ENCODE measurements at regions not wholly inside any gene's neighbourhood (a gene's known extent, or its start where the extent isn't known, plus 50 kb on each side); places are given as distances from the start of the nearest gene placed in this dataset.
"Not testable (repeated sequence)": the region's sequence is repeated elsewhere in the genome, so short reads cannot be mapped to it uniquely, and the experiment has no call there.

DNA sequence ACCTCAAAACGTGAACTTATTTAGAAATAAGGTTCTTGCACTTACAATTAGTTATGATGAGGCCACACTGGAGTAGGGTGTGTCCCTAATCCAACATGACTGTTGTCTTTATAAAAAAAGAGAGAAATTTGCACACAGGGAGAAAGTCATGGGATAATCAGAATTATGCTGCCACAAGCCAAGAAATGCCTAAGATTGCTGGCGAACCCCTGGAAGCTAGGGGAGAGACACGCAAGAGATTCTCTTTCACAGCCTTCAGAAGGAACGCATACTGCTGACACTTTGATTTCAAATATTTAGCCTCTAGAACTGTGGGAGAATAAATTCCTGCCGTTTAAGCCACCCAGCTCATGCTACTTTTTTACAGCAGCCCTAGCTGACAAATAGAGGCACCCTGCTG, 138.3 kb downstream of the CCDC71L start:
- no peak for DNase-seq

DNA sequence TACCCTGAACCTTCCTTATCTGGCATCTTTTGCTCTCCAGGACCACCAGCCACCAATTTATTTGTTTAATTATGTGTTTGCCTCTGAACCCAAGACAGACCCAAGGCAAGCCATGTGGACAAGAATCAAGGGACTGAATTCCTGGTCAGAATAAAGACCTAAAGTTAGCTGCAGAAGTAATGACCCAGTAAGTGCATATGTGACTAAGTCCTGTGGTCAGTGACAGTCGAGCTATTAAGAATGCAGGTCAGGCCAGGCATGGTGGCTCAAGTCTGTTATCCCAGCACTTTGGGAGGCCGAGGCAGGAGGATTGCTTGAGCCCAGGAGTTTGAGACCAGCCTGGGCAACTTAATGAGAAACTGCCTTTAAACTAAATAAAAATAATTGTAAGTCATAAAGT, 139.4 kb downstream of the CCDC71L start:
- DNase-seq: no peak

DNA sequence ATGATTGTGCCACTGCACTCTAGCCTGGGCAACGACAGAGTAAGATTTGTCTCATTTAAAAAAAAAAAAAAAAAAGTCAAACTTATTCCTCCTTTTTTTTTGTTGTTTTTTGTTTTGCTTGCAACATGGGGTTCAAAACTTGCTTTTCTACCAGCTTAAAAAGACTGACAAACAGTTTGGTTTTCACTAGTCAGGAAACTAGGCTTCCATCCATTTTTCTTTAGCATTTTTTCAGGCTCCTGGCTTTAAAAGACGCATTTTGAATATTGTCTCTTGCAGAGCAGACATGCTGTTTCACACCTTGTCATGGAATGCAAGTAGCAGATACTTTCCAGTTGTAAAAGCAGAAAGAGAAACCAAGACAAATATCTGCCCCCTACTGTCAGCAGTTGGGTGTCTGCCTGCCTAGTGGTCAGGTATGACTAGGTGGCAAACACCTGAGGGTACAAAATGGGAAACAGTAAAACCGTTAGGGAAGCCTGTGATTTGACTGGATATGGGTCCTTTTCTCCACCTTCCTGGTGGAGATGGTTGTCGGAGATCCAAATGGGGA, 139.9 kb downstream of the CCDC71L start:
- peak; percentile 15 for DNase-seq

DNA sequence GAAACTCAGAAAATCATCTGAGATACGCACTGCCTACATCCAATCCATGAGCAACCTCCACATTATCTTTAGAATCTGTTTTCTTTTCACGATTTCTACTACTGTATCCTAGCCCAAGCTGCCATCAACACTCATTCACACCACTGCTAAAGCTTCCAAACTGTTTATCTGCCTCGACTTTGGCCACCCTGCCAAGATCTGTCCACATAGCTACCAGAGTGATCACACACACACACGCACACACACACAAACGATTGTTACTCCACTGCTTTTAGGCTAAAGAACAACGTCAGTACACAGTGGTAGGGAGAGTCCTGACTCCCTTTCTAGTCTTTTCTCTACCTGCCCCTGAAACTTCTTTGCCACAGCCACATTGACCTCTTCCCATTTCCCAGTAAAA, 142.0 kb downstream of the CCDC71L start:
- DNase-seq: no peak

DNA sequence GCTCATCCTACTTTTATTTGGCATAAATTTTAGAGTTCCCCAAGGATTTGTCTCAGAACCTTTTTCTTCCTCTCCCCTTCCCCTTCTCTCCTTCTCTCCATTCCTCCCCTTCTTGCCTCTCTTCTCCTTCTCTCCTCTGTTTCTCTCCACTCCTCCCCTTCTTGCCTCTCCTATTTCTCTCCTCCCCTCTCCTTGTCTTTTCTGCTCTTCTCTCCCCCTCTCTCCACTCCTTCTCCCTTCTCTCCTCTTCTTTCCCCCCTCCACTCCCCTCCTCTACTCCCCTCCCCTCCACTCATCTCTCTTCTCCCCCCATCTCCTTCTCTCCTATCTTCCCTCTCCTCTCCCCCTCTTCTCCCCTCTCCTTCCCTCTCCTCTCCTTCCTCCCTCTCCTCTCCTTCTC, 142.7 kb downstream of the CCDC71L start:
- DNase-seq: no peak

DNA sequence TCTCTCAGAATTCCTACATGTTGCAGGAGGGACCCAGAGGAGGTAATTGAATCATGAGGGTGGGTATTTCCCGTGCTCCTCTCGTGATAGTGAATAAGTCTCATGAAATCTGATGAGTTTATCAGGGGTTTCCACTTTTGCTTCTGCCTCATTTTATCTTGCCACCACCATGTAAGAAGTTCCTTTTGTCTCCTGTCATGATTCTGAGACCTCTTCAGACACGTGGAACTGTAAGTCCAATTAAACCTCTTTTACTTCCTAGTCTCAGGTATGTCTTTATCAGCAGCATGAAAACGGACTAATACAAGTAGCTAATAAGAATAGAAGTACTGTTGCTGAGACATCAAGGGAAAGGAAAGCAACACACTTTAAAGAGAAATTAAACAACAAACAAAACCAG, 143.4 kb downstream of the CCDC71L start:
- no peak for DNase-seq

DNA sequence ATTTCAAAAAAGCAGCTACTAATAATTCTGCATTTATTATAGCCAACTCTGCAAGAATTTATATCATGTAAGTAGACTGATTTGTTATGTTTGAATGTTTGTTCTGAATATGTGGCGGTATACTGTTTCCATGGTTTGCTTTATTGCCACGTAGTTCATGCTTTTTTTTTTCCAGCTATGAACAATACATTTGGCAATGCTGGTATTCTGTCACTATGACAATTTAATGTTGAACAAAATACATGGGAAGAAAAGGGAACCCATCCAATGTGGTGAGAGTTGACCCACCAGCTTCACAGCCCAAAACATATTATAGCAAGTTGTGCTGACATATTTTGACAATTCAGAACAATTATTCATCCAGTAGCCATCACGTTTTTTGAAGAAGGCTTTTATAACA, 145.6 kb downstream of the CCDC71L start:
- no peak for DNase-seq

DNA sequence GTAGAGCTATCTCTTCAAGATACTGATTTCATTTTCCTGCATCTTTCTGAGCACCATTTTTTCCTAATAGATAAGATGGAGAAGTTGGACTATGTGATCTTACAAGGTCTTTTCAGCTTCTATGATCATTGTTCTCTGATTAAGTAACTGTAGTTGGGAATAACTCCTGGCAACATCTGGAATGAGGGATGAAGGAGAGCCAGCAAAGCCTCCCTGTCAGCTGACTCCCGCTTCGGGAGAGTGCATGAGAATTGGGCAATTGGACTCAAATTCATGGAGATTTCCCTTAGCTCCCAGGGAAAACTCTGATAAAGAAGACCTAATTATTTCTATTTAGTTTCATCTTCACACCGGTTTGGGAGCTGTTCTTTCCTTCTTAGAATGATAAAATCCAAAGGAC, 146.1 kb downstream of the CCDC71L start:
- DNase-seq: no peak

DNA sequence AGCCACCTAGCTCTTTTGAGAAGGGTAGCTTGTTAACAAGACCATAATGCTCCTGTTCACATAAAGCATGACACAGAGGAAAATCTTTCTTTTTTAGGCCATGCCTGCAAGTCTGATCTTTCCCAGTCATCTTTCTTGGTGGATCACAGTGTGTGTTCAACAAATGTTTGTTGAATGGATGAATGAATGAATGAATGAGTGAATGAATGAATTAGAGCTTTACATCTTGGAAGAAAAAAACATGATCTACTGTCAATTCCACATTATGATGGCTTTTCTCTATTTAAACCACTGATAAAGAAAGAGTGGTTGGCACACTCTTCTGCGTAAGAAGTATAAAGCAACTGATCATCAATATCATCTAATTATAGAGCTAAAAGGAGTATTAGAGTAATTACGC, 148.7 kb downstream of the CCDC71L start:
- no peak for DNase-seq

DNA sequence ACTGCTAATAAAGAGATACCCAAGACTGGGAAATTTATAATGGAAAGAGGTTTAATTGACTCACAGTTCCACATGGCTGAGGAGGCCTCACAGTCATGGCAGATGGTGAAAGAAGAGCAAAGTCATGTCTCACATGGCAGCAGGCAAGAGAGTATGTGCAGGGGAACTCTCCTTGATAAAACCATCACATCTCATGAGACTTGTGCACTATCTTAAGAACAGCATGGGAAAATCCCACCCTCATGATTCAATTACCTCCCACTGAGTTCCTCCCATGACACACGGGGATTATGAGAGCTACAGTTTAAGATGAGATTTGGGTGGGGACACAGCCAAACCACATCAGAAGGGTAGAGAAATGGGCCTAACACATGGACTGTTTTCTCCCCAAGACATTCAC, 156.3 kb downstream of the CCDC71L start:
- peak; percentile 29 for DNase-seq

DNA sequence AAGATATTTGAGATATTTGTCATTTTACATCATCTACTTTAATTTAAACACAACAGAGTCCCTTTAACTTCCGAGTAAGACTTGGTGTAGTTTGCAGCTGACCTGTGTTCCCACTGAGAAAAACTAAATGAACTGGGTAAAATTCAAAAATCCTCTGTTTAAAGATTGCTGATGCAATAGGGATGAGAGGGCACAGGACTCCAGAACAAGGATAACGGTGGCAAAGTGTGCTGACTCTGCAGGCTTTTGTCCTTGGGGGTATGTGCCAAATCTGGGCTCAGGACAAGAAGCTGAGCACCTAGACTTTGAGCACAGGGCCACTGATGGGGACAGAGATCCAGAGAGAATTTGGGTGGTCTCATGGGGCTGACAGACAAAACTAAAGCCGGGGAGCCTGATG, 156.8 kb downstream of the CCDC71L start:
- DNase-seq: no peak

DNA sequence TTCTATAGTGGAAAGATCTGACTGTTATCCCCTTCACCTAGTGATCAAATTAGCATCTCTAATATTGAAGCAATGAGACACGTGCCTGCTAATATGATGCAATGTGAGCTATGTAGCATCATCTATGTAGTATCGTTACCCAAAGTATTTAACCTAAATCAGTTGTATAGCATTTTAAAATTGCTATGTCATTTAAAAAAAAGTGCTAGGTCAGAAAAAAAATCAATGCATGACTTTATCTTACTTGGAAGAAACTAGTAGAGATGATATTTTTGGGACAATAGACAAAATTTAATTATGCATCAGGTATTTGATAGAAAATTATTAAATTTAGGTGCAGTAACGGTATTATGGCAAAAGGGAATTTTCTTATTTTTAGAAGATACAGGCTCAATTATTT, 157.3 kb downstream of the CCDC71L start:
- no peak for DNase-seq

DNA sequence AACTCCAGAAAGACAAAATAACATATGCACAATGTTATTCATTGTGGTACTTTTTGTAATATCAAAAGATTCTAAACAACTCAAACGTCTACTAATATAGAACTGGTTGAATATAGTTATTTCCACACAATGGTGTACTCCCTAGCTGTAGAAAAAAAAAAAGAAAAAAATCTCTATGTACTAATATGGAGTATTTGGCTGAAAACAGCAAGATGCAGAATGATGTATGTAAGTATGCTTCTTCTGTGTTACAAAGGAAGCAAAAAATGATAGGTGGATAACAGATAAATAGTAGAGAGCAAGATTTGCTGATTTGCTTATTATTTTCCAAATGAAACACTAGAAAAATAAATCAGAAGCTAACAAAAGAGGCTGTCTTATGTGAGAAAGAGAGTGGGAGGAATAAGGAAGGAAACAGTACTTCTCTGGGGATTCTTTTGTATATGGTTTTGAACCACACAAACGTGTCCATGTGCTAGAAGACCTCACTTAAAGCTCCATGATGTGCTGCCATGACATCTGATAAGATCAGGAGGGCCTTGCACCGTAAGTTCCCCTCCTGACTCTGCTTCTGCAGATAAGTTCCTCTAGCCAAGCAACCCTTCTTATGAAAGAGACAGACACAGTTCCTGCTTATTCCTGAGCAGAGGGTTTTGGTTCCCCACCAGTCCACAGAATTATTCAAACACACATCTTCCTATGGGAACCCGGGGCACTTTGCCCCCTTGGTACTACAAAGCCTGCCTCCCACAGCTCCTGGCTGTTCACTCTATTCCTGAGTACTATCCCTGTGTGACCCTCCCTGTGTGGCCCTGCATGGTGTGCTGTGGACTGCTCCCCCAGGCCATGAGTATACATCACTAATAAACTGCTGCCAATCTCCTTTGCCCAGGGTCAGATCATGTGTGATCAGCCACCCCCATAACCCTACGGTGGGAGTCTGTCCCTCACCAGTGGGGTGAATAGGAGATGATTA, 159.1 kb downstream of the CCDC71L start:
- DNase-seq: peak; percentile 15

DNA sequence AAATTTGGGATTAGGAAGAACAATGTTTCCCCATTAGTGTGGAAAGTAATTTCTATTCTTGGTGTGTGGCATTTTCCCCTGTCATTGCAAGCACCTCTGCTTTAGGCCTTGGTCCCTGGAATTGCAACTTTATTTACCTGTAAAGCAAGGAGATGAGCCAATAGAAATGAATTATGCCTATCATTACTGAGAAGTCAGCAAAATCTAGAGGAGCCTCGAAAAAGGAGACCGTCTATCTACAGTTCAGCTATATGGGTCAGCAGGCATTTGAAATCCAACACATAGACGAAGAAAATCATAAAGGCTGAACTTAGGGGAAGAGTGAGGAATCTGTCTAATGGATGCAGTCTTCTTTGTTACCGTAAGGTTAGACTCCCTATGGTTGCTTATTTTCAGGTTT, 161.1 kb downstream of the CCDC71L start:
- DNase-seq: no peak

DNA sequence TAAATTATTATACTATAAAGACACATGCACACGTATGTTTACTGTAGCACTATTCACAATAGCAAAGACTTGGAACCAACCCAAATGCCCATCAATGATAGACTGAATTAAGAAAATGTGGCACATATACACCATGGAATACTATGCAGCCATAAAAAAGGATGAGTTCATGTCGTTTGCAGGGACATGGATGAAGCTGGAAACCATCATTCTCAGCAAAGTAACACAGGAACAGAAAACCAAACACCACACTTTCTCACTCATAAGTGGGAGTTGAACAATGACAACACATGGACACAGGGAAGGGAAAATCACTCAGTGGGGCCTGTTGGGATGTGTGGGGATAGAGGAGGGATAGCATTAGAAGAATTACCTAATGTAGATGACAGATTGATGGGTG, 163.0 kb downstream of the CCDC71L start:
- DNase-seq: not testable (repeated sequence)

DNA sequence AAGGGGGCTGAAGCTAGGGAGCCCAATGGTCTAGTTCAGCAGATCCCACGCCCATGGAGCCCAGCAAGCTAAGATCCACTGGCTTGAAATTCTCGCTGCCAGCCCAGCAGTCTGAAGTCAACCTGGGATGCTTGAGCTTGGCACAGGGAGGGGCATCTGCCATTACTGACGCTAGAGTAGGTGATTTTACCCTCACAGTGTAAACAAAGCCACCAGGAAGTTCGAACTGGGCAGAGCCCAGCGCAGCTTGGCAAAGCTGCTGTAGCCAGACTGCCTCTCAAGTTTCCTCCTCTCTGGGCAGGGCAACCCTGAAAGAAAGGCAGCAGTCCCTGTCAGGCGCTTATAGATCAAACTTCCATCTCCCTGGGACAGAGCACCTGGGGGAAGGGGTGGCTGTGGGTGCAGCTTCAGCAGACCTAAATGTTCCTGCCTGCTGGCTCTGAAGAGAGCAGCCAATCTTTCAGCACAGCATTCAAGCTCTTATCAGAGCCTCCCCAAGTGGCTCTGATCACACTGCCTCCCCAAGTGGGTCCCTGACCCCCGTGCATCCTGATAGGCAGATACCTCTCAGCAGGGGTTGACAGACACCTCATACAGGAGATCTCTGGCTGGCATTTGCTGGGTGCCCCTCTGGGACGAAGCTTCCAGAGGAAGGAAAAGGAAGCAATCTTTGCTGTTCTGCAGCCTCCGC, 167.8 kb downstream of the CCDC71L start:
- DNase-seq: no peak

DNA sequence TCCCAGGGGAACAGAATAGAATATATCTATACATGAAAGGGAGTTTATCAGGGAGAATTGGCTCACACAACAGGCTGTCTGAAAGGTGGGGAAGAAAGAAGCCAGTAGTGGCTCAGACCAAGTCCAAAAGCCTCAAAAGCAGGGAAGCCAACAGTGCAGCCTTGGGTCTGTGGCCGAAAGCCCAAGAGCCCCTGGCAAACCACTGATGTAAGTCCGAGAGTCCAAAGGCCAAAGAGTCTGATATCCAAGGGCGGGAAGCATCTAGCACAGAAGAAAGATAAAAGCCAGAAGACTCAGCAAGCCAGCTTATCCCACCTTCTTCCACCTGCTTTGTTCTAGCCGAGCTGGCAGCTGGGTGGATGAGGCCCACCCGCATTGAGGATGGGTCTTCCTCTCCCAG, 172.5 kb downstream of the CCDC71L start:
- DNase-seq: no peak

DNA sequence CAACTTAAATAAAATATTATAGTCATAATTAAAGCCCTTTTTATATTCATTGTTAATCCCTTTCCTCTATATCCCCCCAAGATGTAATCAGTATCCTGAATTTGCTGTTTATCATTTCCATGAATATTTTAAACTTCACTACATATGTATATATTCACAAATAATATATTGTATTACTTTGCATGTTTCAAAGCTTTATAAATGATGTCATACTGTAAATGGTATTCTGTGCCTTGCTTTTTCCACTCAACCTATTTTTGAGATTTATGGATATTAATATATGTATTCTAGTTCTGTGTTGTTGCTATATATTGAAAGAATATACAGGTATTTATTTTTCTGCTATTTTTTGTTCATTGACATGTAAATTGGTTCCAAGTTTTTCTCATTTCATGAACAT, 173.1 kb downstream of the CCDC71L start:
- DNase-seq: no peak

DNA sequence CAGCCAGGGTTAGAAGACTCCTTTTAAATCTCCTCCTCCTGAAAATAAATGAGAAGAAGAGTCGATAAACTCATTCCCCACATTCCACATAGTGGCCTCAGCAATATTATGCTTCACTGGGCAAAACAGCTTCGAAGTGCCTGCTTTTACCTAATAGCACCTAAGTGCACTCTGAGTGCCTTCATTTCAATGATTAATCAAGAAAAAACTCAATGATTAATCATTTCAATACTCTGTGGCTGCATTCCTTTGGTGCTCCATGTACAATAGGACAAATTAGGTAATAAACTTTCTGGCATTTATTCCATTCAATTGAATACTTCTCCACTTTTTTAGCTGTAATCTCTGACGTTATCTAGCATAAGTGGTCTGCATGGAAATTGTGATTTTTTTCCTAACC, 174.6 kb downstream of the CCDC71L start:
- DNase-seq: no peak

DNA sequence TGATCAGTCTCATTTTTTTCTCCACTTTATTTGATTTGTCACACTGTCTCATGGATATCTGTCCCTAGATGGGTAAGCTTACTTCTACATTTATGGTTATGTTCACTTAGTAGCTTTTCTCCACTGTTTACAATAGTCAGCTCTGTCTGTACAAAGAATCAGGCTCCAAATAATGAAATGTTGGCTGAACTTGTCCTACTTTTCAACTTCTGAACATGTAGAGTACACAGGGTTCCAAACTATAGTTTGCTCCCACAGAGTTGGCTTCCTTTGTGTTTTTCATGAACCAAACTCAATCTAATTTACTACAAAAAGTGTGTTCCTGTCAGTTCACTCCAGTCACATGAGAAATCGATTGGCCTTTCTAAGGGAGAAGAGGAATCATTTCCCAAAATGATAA, 175.0 kb downstream of the CCDC71L start:
- no peak for DNase-seq

DNA sequence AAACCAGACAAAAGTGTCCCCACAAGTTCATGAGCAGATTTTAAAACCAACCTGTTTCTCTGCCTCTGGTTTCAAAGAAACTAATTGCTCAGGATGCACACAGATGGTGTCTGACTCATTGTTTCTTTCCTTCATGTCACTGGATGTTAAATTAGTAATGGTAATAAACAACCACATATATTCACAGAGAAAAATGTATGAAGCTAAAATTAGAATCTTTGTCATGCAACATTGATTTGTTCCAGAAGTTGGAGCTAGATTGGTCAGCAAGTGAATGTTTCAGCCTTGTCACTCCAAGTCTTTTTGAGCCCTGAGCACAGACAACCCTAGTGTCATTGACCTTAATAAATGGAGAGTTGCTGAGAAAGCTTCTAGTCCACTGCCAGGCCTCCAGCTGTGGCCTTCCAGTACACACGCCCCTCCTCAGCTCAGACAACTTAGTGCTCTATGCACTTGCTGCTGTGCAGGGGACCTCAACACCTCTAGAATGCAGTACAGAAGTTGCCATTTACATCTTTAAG, 175.9 kb downstream of the CCDC71L start:
- DNase-seq: peak; percentile 23

DNA sequence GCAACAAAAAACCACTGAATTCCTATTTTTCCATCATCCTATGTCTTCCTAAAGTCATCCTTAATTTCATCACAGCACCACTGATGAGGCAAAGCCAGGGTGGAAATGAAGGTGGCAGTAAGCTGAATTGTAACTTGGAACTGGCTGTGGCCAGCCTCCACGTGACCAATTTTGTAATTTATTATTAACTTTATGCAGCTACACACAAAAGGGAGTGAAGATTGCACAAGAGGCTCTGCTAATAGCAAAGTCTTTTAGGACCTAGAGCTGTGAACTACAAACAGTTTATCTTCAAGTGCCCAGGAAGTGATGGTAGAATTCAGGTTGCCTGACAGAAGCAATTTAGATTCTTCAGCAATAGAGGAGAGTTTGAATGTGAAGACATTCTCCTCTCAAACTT, 176.4 kb downstream of the CCDC71L start:
- no peak for DNase-seq

DNA sequence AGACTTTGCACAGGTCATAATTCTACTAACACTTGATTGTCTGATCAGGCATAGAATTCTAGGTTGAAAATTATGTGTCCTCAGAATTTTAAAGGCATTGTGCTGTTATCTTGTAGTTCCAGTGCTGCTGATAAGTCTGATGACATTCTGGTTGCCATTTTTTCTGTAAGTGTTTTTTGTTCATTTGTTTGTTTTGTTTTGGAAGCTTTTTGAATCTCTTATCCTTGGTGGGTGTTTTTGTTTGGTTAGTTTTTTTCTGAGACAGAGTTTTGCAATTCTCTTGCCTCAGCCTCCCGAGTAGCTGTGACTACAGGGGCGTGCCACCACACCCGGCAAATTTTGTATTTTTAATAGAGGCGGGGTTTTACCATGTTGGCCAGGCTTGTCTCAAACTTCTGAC, 178.9 kb downstream of the CCDC71L start:
- no peak for DNase-seq

DNA sequence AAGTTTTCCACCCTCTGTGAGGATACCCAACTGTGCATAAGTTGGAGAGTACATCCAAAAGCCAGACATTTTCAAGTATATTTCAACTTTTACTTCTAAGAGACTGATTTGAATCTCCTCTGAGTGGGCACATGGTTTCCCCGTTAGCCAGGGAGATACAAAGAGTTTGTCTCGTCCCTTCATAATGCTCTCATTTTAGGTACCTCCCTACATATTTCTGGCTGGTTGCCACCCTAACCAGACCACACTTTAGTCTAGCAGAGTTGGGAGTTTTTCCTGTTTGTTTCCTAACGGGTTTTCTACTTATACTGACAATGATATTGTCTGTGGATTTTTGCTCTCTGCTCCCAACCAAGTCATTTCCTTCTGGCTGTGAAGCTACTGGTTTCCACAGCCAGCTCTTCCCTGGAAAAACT, 180.3 kb downstream of the CCDC71L start:
- peak; percentile 16 for DNase-seq

Data from stimulated activated CD4-positive, alpha-beta T cell treated with anti-CD3 and anti-CD28 coated beads, Interleukin-15, amount 100 ng/mL, for 24 hours (primary cell).